Mesenchymal stem cell (in vitro differentiated cells and primary cell): ENCODE measurements at regions not wholly inside any gene's neighbourhood (a gene's known extent, or its start where the extent isn't known, plus 50 kb on each side); places are given as distances from the start of the nearest gene placed in this dataset.
"Not testable (repeated sequence)": the region's sequence is repeated elsewhere in the genome, so short reads cannot be mapped to it uniquely, and the experiment has no call there.

ENCODE experiments used
- DNase-seq: peaks from one replicate; pipeline ENCODE4 v3.0.0-alpha.2; 2013
- H2AFZ ChIP-seq: one replicate; pipeline ENCODE4 v1.6.1; 2013; ENCODE audit warnings: low read depth, mild to moderate bottlenecking, control low read depth, inconsistent platforms, low read length, moderate library complexity
- H2AK5ac ChIP-seq: 2 replicates; pipeline ENCODE4 v1.6.1; 2013; ENCODE audit warnings: low read length, moderate library complexity, mild to moderate bottlenecking, inconsistent platforms; ENCODE audit not compliant: severe bottlenecking
- H2BK120ac ChIP-seq: one replicate; pipeline ENCODE4 v1.6.1; 2013; ENCODE audit warnings: low read depth, mild to moderate bottlenecking, inconsistent platforms, low read length, moderate library complexity
- H2BK12ac ChIP-seq, 2 experiments: one replicate each; pipeline ENCODE4 v1.6.1; 2013; ENCODE audit warnings: inconsistent platforms in 2 of 2, low read length in 2 of 2, mild to moderate bottlenecking in 2 of 2, moderate library complexity in 2 of 2, control low read depth in 1 of 2
- H2BK15ac ChIP-seq: one replicate; pipeline ENCODE4 v1.6.1; 2013; ENCODE audit warnings: mild to moderate bottlenecking, low read depth, inconsistent platforms; ENCODE audit not compliant: poor library complexity, severe bottlenecking
- H2BK5ac ChIP-seq: 2 replicates; pipeline ENCODE4 v1.6.1; 2013; ENCODE audit warnings: low read depth, mild to moderate bottlenecking, low read length, control low read depth, inconsistent platforms; ENCODE audit not compliant: poor library complexity, severe bottlenecking
- H3K14ac ChIP-seq, 2 experiments: one replicate each; pipeline ENCODE4 v1.6.1; 2013; ENCODE audit warnings: inconsistent platforms in 2 of 2, low read length in 2 of 2, control low read depth in 1 of 2, mild to moderate bottlenecking in 1 of 2, moderate library complexity in 1 of 2
- H3K18ac ChIP-seq, 2 experiments: one replicate each; pipeline ENCODE4 v1.6.1; 2013; ENCODE audit warnings: inconsistent platforms in 2 of 2, low read length in 2 of 2, control low read depth in 1 of 2, low read depth in 1 of 2, mild to moderate bottlenecking in 1 of 2
- H3K23ac ChIP-seq, 2 experiments: one replicate each; pipeline ENCODE4 v1.6.1; 2013; ENCODE audit warnings: inconsistent platforms in 2 of 2, low read length in 2 of 2, mild to moderate bottlenecking in 2 of 2, moderate library complexity in 2 of 2, control low read depth in 1 of 2
- H3K27ac ChIP-seq: 2 replicates; pipeline ENCODE4 v1.5.1; 2013; ENCODE audit warnings: mild to moderate bottlenecking, moderate library complexity, low read length, control low read depth, inconsistent platforms; ENCODE audit not compliant: poor library complexity, severe bottlenecking
- H3K27me3 ChIP-seq, 2 experiments: 2 replicates each; pipeline versions ENCODE4 v1.6.1 to v1.7.0; 2013; ENCODE audit warnings: low read length in 2 of 2, mild to moderate bottlenecking in 2 of 2, moderate library complexity in 2 of 2, control low read depth in 1 of 2, inconsistent platforms in 1 of 2; ENCODE audit not compliant: control insufficient read depth in 1 of 2, insufficient read depth in 1 of 2
- H3K36me3 ChIP-seq, 2 experiments: 2 replicates each; pipeline versions ENCODE4 v1.6.1 to v1.7.0; 2013; ENCODE audit warnings: low read length in 2 of 2, control low read depth in 1 of 2, inconsistent platforms in 1 of 2, low read depth in 1 of 2, mild to moderate bottlenecking in 1 of 2; ENCODE audit not compliant: insufficient read depth in 2 of 2, control insufficient read depth in 1 of 2
- H3K4ac ChIP-seq, 2 experiments: one replicate each; pipeline ENCODE4 v1.6.1; 2013; ENCODE audit warnings: inconsistent platforms in 2 of 2, low read length in 2 of 2, mild to moderate bottlenecking in 2 of 2, moderate library complexity in 2 of 2, control low read depth in 1 of 2, low read depth in 1 of 2
- H3K4me1 ChIP-seq: 2 replicates; pipeline ENCODE4 v1.6.1; 2013; ENCODE audit warnings: low read depth, low read length, control low read depth; ENCODE audit not compliant: control insufficient read depth, insufficient read depth
- H3K4me2 ChIP-seq: 2 replicates; pipeline ENCODE4 v1.6.1; 2013; ENCODE audit warnings: low read length, mild to moderate bottlenecking, inconsistent platforms; ENCODE audit not compliant: poor library complexity, severe bottlenecking
- H3K4me3 ChIP-seq, 2 experiments: 2 replicates each; pipeline versions ENCODE4 v1.5.1 to v1.7.0; 2013; ENCODE audit warnings: low read length in 2 of 2, mild to moderate bottlenecking in 2 of 2, control low read depth in 1 of 2, low read depth in 1 of 2; ENCODE audit not compliant: insufficient read depth in 1 of 2
- H3K79me1 ChIP-seq: replicated peaks from 2 replicates; pipeline ENCODE4 v1.6.1; 2013; ENCODE audit warnings: mild to moderate bottlenecking, control low read depth, low read length, inconsistent platforms; ENCODE audit not compliant: poor library complexity, severe bottlenecking
- H3K9ac ChIP-seq: 2 replicates; pipeline ENCODE4 v1.7.0; 2013; ENCODE audit warnings: mild to moderate bottlenecking, low read length, moderate library complexity
- H3K9me3 ChIP-seq: 2 replicates; pipeline ENCODE4 v1.7.0; 2013; ENCODE audit warnings: mild to moderate bottlenecking, low read length; ENCODE audit not compliant: control insufficient read depth
- H4K8ac ChIP-seq: one replicate; pipeline ENCODE4 v1.6.1; 2013; ENCODE audit warnings: inconsistent platforms, mild to moderate bottlenecking, low read length, moderate library complexity
- H4K91ac ChIP-seq: one replicate; pipeline ENCODE4 v1.6.1; 2013; ENCODE audit warnings: mild to moderate bottlenecking, low read length, inconsistent platforms
- WGBS: methylation state at CpG from one replicate; pipeline ENCODE4 v1.1.7; 2013; ENCODE audit warnings: mixed read lengths; 5-methylcytosine and 5-hydroxymethylcytosine counted together

DNA sequence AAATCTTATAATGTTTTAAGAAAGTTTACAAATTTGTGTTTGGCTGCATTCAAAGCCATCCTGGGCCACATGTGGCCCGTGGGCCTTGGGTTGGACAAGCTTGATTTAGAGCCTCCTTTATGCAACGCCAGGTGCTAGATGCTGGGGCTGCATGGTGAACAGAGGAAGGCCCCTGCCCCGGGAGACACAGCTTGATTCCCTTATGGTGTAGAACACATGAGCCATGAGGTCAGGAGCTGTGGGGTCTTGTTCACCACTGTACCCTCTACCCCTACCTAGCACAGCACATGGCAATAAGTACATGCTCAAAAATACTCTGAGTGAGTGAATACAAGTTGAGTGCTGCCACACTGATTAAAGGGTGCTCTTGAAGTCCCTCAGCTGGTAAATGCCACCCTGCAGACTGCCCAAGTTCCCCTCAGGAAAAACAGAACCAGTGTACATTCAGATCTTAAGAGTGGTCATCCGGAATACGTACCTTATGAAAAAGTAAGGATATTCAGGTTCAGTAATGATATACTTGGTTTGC lies 71.9 kb downstream of the ARRDC3 start:
- H3K4me1 ChIP-seq, result peaks cover 20% of the 10 kb centered on the region
- no peak overlapping the region for H3K23ac ChIP-seq
- peak overlapping the region; percentile 71 for H2BK5ac ChIP-seq
- DNase-seq, result no peak
- no peak overlapping the region for H3K4ac ChIP-seq
- H4K91ac ChIP-seq, result peak overlapping the region; percentile 57
- no peak overlapping the region for H3K14ac ChIP-seq
- 37% methylated on average over 2 of the region's 5 CpGs for WGBS
- H2AFZ ChIP-seq, result no peak overlapping the region
- no peaks in the 10 kb centered on the region for H3K27me3 ChIP-seq
- peak overlapping the region in 1 of 2 experiments; percentile 52 for H3K4me3 ChIP-seq
- H3K9ac ChIP-seq, result peak overlapping the region; percentile 83
- peak overlapping the region; percentile 33 to 97 for H2BK12ac ChIP-seq
- H2BK15ac ChIP-seq, result no peak overlapping the region
- peak overlapping the region; percentile 92 for H2AK5ac ChIP-seq
- H3K9me3 ChIP-seq, result no peaks in the 10 kb centered on the region
- H2BK120ac ChIP-seq, result no peak overlapping the region
- peak overlapping the region; percentile 93 for H3K27ac ChIP-seq
- peak overlapping the region; percentile 87 for H4K8ac ChIP-seq
- H3K18ac ChIP-seq, result peak overlapping the region; percentile 25 to 66
- no peaks in the 10 kb centered on the region for H3K36me3 ChIP-seq
- peak overlapping the region; percentile 41 for H3K4me2 ChIP-seq
- H3K79me1 ChIP-seq, result no peaks in the 10 kb centered on the region

- not testable (repeated sequence) for H2BK15ac ChIP-seq, H3K9me3 ChIP-seq, H3K4ac ChIP-seq, H3K27me3 ChIP-seq, H3K79me1 ChIP-seq, H4K91ac ChIP-seq, H2BK120ac ChIP-seq, H2BK12ac ChIP-seq, H3K36me3 ChIP-seq, H3K4me3 ChIP-seq, H4K8ac ChIP-seq, H3K14ac ChIP-seq, H3K4me2 ChIP-seq, H3K27ac ChIP-seq, H3K18ac ChIP-seq, H2BK5ac ChIP-seq, H2AK5ac ChIP-seq, H2AFZ ChIP-seq, DNase-seq, H3K23ac ChIP-seq
- H3K4me1 ChIP-seq, result peaks cover 11% of the 10 kb centered on the region
- WGBS, result 97% methylated on average over 5 of the region's 5 CpGs
- H3K9ac ChIP-seq, result peak overlapping the region; percentile 84
These were observed 75.0 kb downstream of the ARRDC3 start for GRCh38 chr5:91308157-91308556.

GRCh38 chr5:91307048-91307447 lies 76.1 kb downstream of the ARRDC3 start:
- H2BK12ac ChIP-seq, result no peak overlapping the region
- no peak overlapping the region for H3K14ac ChIP-seq
- H2BK15ac ChIP-seq, result no peak overlapping the region
- H3K79me1 ChIP-seq, result no peaks in the 10 kb centered on the region
- H3K9me3 ChIP-seq, result no peaks in the 10 kb centered on the region
- no peak overlapping the region for H3K27ac ChIP-seq
- H3K9ac ChIP-seq, result peak overlapping the region; percentile 84
- H3K4ac ChIP-seq, result no peak overlapping the region
- no peak overlapping the region for H2AFZ ChIP-seq
- H2BK120ac ChIP-seq, result no peak overlapping the region
- H3K23ac ChIP-seq, result no peak overlapping the region
- H2AK5ac ChIP-seq, result no peak overlapping the region
- peaks cover 8% of the 10 kb centered on the region for H3K4me1 ChIP-seq
- H3K4me3 ChIP-seq, result no peak overlapping the region
- H4K8ac ChIP-seq, result no peak overlapping the region
- WGBS, result 96% methylated on average over 3 of the region's 4 CpGs
- no peak overlapping the region for H3K18ac ChIP-seq
- no peak overlapping the region for H3K4me2 ChIP-seq
- H3K36me3 ChIP-seq, result no peaks in the 10 kb centered on the region
- no peak overlapping the region for H4K91ac ChIP-seq
- H2BK5ac ChIP-seq, result no peak overlapping the region
- no peaks in the 10 kb centered on the region for H3K27me3 ChIP-seq
- DNase-seq, result no peak

- Histone ChIP-seq H3K18ac (no peak overlapping the region), H4K91ac (no peak overlapping the region), H3K4me3 (no peak overlapping the region), H3K79me1 (no peaks in the 10 kb centered on the region), H4K8ac (no peak overlapping the region), H3K23ac (no peak overlapping the region), H2AK5ac (no peak overlapping the region), H3K4me2 (no peak overlapping the region), H3K36me3 (no peaks in the 10 kb centered on the region), H2BK12ac (no peak overlapping the region), H2BK120ac (no peak overlapping the region), H3K27ac (no peak overlapping the region), H2BK5ac (no peak overlapping the region), H3K9me3 (no peaks in the 10 kb centered on the region), H3K9ac (peak overlapping the region; percentile 84), H3K14ac (no peak overlapping the region), H2AFZ (no peak overlapping the region), H3K4ac (no peak overlapping the region), H3K27me3 (no peaks in the 10 kb centered on the region), H2BK15ac (no peak overlapping the region), H3K4me1 (peaks cover 8% of the 10 kb centered on the region)
- DNase-seq, result no peak
- WGBS, result 97% methylated on average over 2 of the region's 3 CpGs
These were observed 76.6 kb downstream of the ARRDC3 start for GRCh38 chr5:91306497-91306896.
